ENCODE measurements at regions not wholly inside any gene's neighbourhood (a gene's known extent, or its start where the extent isn't known, plus 50 kb on each side); places are given as distances from the start of the nearest gene placed in this dataset.

DNA sequence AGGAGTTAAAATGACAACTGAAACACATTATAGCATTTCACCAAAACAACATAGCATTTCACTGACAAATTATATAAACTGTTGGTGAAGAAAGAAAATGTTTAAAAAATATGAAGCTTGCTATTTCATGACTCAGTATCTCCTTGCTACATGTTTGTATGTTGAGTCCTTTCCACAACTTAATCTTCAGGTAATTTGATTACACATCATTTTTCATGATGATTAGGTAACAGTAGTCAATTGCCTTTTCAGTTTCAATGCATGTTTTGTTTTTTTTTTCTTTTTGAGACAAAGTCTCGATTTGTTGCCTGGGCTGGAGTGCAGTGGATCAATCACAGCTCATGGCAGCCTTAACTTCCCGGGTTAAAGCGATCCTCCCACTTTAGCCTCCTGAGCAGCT is 177.8 kb upstream of the PMFBP1 start (continued):
- no peak for TF ChIP-seq ZBTB40 (IDR thresholded peaks at IDR 0.05)
- no peak for TF ChIP-seq ZBTB40 (CRISPR knock-in tag; IDR thresholded peaks at IDR 0.05)
- TF ChIP-seq ZNF431 (CRISPR knock-in tag; IDR thresholded peaks at IDR 0.05) = no peak
- TF ChIP-seq ZNF263 (CRISPR knock-in tag; IDR thresholded peaks at IDR 0.05; ENCODE audit: borderline replicate concordance) = no peak
- no peak for TF ChIP-seq MED1 (CRISPR knock-in tag; IDR thresholded peaks at IDR 0.05; ENCODE audit: borderline replicate concordance)
- no peak for TF ChIP-seq ZNF318 (IDR thresholded peaks at IDR 0.05; ENCODE audit: borderline replicate concordance in 1 of 2, low read depth in 1 of 2)
- TF ChIP-seq, protein P1, sequence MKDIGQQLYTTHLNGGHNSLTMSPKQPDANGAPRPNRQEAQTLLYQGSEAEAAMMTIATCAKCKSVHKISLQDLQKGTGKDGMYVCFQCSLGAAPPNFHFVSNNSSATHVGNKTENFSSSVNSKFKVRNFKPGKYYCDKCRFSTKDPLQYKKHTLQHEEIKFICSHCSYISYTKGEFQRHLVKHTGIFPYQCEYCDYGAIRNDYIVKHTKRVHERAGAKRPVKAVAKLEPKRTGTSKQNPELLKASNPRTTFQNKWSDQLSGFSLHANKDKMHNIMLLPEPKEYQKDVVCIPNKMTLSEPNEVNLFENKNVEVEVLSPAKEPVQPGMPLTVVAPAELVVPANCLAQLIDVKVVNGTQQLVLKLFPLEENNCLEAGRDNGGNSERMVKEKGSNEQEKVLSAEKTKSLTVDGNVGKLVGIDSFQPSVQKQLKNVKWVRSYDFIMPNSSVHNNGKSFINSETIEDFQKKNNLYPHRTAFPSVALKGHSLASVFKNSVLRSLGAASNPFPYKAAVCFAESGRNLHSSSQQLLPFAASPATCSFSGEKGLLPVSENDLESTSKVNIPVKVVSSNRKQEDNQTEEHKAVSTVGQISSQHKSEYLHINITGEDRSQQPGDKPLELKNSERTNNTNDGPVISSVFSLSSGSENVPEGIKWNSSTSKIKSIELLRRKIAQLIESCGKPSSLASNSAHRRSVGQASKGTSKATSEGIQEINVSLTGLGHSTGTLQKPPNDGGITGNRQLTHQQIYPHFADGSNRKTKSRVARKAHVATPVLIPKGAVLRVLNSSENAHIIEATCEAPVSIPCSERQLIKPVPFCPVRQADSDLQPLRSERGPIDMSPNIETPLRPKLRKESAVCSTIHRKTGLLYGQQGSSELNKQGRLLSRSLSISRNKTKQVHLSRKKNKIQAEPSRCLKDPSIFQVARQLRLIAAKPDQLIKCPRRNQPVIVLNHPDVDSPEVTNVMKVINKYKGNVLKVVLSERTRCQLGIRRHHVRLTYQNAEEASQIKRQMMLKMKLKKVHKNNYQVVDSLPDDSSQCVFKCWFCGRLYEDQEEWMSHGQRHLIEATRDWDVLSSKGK (CRISPR knock-in tag; IDR thresholded peaks at IDR 0.05) = no peak

Measured in K562 (cell line).